Upper lobe of left lung (tissue), 4 donors: ENCODE measurements at regions not wholly inside any gene's neighbourhood (a gene's known extent, or its start where the extent isn't known, plus 50 kb on each side); places are given as distances from the start of the nearest gene placed in this dataset.

Experiments
- CTCF ChIP-seq, 6 experiments: fragments of 450-650 bp in 4 of 6; fragments of 200-600 bp in 2 of 6; sonication (generic) in 2 of 6; IDR thresholded peaks; one replicate each; pipeline ENCODE4 v1.5.1; 2016 to 2019; ENCODE audit warnings: antibody characterized with exemption in 6 of 6
- POLR2A ChIP-seq, 4 donors: fragments of 450-650 bp; IDR thresholded peaks; one replicate each; pipeline ENCODE4 v1.5.1; 2016 to 2017; ENCODE audit warnings: antibody characterized with exemption in 4 of 4, mild to moderate bottlenecking in 2 of 4

GRCh38 chr10:91024541-91024940 lies 103.7 kb upstream of the ANKRD1 start:
- TF ChIP-seq CTCF (IDR thresholded peaks at IDR 0.05), result no peak
- no peak for TF ChIP-seq POLR2A (IDR thresholded peaks at IDR 0.05)
